HPDE6-E6E7 (cell line): ENCODE measurements at regions not wholly inside any gene's neighbourhood (a gene's known extent, or its start where the extent isn't known, plus 50 kb on each side); places are given as distances from the start of the nearest gene placed in this dataset.
"Not testable (repeated sequence)": the region's sequence is repeated elsewhere in the genome, so short reads cannot be mapped to it uniquely, and the experiment has no call there.

Source experiments
- DNase-seq: peaks from one replicate; pipeline ENCODE4 v3.0.0; 2011; ENCODE audit warnings: missing footprints; ENCODE audit errors: extremely low spot score

- DNase-seq = no peak
These were observed 967.1 kb upstream of the ROBO1 start for GRCh38 chr3:80734920-80735319.

GRCh38 chr3:80734483-80734882 lies 966.7 kb upstream of the ROBO1 start:
- no peak for DNase-seq

DNA sequence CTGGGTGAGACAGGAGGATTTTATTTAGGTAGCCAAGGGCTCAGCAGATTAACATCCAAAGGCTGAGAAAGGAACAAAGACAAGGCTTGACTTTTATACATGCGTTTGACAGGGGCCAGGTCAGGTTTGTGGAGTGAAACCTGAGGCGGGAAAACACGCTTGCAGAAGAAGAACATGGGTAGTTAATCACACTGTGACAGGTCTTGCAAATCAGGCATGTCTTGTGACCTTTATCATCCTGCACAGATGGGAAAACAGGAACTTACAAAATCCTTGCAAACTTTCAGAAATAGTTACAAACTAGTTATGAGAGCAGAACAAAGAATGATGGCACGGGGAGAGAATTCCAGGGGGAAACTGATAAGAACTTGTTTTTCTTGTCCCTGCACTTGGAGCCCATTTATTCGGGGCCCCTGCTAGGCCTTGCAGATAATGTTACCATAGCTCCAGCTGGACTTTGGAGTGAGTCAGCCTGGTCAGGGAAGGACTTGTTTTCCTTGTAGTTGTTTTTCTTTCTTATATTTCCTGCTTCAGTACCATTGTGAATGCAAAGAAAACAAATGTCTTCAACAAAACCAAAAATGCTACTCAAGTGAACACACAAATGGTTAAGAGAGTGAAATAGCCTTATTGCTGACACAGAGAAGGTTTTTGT lies 965.9 kb upstream of the ROBO1 start:
- DNase-seq = peak; percentile 12

- not testable (repeated sequence) for DNase-seq
These were observed 959.8 kb upstream of the ROBO1 start for GRCh38 chr3:80727561-80727960.

DNA sequence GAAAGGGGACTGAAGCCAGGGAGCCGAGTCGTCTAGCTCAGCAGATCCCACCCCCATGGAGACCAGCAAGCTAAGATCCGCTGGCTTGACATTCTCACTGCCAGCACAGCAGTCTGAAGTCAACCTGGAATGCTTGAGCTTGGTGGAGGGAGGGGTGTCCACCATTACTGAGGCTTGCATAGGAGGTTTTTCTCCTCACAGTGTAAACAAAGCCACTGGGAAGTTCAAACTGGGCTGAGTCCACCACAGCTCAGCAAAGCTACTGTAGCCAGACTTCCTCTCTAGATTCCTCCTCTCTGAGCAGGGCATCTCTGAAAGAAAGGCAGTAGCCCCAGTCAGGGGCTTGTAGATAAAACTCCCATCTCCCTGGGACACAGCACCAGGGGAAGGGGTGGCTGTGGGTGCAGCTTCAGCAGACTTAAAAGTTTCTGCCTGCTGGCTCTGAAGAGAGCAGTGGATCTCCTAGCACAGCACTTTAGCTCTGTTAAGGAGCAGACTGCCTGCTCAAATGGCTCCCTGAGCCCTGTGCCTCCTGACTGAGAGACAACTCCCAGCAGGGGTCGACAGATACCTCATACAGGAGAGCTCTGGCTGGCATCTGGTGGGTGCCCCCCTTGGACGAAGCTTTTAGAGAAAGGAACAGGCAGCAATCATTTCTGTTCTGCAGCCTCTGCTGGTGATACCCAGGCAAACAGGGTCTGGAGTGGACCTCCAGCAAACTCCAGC lies 942.0 kb upstream of the ROBO1 start:
- not testable (repeated sequence) for DNase-seq

GRCh38 chr3:80705290-80705689 lies 937.5 kb upstream of the ROBO1 start:
- DNase-seq = no peak

DNA sequence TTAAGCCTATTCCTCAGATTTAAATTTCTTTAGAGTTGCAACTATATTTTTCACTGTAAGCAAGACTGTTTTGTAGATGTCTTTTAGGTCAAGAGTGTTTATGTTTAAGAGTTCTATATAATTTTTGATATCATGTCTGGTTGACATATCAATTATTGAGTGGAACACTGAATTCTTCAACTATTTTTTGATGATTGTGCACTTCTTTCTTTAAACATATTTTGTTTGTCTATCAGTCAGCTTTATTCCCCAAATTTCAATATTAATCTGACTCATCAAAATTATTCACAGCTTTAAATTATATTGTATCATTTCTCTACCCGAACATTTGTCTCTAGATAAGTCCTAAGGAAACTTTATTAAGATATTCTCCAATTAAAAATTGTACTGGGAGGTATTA lies 933.6 kb upstream of the ROBO1 start:
- no peak for DNase-seq

DNA sequence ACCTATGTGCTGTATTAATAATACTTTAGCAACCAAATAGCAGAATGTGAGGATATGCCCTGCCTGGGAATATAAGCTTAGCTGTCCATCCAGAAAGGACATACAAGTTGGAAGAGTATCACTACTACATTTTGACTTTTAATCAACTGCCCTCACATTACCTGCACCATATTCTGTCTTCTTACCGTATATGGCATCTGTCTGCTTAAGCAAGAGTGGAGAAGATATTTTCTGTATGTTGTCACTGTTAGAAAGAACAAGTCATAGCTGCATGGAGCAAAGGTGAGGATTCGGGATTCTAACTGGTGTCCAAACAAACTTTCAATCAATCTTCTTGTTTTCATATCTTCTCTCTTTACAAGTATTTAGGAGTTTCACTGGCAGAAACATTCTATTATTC lies 929.5 kb upstream of the ROBO1 start:
- no peak for DNase-seq

DNA sequence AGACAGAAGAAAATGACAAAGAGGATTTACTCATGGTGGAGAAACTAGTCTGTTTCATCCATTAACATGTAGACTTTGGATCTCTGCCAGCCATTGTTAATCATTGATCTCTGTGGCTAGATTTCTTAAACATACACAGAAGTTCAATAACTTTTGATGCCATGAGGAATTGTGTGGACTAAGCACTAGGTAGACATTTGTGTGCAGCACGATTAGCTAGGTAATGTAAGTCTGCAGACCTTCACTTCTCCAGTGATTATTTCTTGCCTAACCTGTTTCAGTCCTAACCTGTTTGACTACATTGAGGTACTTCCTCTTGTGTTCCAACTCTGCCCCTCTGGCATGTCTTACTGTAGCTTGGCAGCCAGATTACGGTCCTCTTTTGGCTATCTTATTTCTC lies 928.5 kb upstream of the ROBO1 start:
- DNase-seq = peak; percentile 8

DNA sequence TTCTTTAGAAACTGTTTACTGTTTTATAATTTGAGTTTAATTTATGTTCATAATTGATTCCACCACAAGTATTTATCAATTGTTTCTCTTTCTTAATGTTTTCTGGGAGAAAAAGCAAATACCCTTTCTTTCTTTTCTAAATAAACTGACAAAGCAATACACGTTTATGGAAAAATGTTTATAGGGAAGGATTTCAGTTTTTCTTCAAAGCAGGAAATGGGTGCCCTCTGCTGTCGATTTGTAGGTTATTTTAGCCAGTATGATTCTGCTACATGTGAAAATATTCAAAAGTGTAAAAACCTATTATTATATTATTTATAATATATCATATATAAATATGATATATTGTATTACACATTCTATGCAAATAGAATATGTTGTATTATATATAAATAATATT lies 921.0 kb upstream of the ROBO1 start:
- no peak for DNase-seq

DNA sequence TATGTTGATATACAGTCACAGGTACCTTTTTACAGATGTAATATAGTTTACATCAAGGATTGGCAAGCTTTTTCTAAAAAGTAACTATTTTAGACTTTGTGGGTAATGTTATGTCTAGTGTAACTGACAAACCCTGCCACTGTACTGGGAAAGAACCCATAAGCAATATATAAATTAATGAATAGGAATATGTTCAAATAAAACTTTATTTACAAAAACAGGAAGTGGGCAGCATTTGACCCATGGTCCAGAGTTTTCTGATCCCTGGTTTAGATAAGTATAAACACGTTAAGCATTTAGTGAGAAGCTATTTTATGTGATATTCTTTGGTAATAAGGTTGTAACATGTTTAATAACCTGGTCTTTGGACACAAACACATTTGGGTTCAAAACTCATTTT lies 915.2 kb upstream of the ROBO1 start:
- no peak for DNase-seq

DNA sequence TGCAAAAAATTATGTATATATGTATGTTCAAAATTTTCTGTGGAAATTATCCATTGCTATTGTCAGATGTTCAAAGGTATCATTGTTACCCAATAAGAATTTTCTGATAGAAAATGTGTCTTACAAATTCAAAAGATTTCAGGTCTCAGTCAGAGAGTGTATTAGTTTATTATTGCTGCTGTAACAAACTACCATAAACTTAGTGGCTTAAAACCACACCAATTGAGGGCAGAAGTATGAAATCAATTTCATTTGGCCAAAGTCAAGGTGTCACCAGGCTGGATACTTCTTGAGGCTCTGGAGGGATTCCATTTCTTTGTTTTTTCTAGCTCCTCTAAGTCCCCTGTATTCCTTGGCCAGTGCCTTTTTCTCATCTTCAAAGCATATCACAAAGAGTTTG lies 914.4 kb upstream of the ROBO1 start:
- no peak for DNase-seq

- DNase-seq = no peak
These were observed 910.0 kb upstream of the ROBO1 start for GRCh38 chr3:80677796-80678195.

DNA sequence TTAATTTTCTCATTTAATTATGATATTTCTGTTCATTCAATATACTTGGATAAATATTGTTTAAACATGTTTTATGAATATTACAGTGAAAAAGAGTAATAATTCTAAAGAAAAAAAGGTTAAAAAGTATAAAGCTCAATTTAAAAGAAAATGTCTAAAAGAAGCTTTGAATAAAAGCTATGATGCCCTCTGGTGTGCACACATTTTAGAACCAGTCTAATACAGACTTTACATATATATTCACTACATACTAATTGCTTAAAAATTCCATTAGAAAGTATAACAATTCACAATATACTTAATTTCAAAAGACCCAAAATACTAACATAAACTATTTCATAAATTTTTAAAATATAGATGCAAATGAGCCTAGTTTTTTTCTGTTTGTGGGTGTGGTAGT lies 909.1 kb upstream of the ROBO1 start:
- DNase-seq = no peak

GRCh38 chr3:80676261-80676660 lies 908.5 kb upstream of the ROBO1 start:
- DNase-seq = no peak

DNA sequence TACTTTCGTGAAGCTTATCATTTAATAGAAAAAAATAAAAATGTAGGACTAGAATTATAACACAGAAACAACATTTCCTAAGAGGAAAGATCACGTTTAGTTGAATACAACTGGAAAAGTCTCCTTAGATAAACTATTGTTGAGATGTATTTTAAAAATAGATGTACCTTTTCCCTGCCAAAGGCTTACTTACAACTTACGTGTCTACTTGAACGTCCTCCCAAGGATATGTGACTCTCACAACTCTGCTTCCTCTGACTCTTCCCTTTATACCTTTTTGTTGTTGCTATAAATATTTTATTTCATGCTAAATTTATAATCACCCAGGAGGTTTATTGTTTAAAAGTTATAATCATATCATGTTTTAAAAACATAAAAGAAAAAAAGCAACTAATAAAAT lies 908.0 kb upstream of the ROBO1 start:
- DNase-seq = no peak

DNA sequence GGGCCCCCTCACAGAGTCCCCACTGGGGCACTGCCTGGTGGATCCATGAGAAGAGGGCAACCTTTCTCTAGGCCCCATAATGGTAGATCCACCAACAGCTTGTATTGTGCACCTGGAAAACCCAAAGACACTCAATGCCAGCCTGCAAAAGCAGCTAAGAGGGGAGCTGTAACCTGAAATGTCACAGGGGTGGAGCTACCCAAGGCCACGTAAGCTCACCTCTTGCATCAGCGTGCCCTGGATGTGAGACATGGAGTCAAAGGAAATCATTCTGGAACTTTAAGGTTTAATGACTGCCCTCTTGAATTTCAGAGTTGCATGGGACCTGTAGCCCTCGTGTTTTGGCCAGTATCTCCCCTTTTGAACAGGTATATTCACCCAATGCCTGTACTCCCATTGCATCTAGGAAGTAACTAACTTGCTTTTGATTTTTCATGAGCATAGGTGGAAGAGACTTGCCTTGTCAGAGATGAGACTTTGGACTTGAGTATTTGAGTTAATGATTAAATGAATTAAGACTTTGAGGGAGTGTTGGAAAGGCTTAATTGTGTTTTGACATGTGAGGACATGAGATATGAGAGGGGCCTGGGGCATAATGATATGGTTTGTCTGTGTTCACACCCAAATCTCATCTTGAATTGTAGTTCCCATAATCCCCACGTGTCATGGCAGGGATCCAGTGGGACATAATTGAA lies 900.9 kb upstream of the ROBO1 start:
- DNase-seq = no peak

- no peak for DNase-seq
These were observed 900.3 kb upstream of the ROBO1 start for GRCh38 chr3:80668100-80668499.

GRCh38 chr3:80663426-80663825 lies 895.6 kb upstream of the ROBO1 start:
- no peak for DNase-seq

GRCh38 chr3:80655216-80655615 lies 887.4 kb upstream of the ROBO1 start:
- DNase-seq = no peak

- DNase-seq = no peak
These were observed 881.4 kb upstream of the ROBO1 start for GRCh38 chr3:80649170-80649569.

- DNase-seq = no peak
These were observed 875.6 kb upstream of the ROBO1 start for GRCh38 chr3:80643421-80643820.
